GM12864 (cell line): ENCODE measurements at regions not wholly inside any gene's neighbourhood (a gene's known extent, or its start where the extent isn't known, plus 50 kb on each side); places are given as distances from the start of the nearest gene placed in this dataset.

ENCODE experiments used
- DNase-seq: peaks from one replicate; pipeline ENCODE4 v3.0.0-alpha.2; 2011; ENCODE audit warnings: low read depth
- H3K4me3 ChIP-seq: 2 replicates; pipeline ENCODE4 v1.5.1; 2011; ENCODE audit warnings: mild to moderate bottlenecking, low read depth, low read length, control low read depth
- TF ChIP-seq, protein P1 (sequence below): IDR thresholded peaks from 2 replicates; pipeline ENCODE4 v1.5.1; 2011; ENCODE audit warnings: low read depth, mild to moderate bottlenecking, moderate library complexity, low read length, control low read depth, inconsistent platforms; ENCODE audit errors: missing control alignments

DNA sequence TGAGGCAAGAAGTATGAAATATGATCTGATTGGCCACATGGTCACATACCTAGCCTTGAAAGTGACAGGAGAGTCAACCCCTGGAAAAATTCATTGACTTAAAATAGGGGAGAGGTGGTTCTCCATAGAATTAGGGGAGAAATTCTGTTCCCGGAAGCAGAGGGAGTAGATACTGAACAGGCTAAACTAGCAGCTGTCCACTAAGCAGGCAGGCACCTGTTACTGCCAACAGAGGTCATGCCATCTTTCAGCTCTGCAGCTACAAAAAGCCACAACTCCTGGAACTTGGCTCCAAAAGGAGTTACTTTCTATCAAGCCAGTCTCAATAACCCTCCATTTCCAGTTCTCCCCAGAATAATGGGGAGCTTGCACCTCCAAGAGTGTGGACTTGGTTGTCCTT, 352.5 kb downstream of the MAFB start:
- H3K4me3 ChIP-seq, result no peak overlapping the region
- DNase-seq, result no peak
- TF ChIP-seq, protein P1, sequence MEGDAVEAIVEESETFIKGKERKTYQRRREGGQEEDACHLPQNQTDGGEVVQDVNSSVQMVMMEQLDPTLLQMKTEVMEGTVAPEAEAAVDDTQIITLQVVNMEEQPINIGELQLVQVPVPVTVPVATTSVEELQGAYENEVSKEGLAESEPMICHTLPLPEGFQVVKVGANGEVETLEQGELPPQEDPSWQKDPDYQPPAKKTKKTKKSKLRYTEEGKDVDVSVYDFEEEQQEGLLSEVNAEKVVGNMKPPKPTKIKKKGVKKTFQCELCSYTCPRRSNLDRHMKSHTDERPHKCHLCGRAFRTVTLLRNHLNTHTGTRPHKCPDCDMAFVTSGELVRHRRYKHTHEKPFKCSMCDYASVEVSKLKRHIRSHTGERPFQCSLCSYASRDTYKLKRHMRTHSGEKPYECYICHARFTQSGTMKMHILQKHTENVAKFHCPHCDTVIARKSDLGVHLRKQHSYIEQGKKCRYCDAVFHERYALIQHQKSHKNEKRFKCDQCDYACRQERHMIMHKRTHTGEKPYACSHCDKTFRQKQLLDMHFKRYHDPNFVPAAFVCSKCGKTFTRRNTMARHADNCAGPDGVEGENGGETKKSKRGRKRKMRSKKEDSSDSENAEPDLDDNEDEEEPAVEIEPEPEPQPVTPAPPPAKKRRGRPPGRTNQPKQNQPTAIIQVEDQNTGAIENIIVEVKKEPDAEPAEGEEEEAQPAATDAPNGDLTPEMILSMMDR, result no peak

DNA sequence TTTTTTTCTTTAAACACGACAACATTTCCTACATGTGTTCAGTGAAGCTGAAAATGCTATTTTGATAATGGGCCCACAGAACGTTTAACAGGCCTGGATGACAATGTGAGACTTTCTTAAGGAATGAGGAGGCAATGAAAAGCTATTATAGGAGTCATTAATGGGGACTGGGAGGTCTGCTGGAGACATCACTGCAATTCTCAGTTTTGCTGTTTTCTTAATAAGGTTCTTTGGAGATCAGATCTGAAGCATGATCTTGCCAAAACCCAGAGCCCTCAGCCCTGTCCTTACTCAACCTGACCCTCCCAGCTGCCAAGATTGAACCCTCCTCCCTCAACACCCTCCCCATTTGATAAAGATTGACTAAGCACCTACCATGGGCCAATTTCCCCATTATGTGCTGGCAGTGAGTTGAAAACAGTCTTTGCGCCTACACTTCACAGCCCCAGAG, 353.1 kb downstream of the MAFB start:
- no peak for DNase-seq
- TF ChIP-seq, protein P1, result no peak
- no peak overlapping the region for H3K4me3 ChIP-seq

DNA sequence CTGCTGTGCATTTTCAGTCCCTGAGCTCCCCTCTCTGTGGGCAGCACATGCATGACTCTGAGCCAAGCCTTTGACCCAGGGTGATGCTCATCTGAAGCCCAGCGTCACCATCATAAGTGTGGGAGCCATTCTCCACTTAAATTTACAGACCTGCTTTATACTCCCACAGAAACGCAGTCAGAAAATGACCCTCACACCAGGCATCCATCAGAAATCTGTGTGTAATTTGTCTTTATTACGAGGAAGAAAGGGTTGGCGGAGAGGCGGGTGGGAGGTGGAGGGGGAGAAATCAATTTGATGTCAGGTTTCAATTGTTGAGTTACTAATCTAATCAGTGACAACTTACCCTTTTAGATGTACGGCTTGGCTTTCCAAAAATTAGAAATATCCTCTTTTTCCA, 353.6 kb downstream of the MAFB start:
- DNase-seq, result no peak
- TF ChIP-seq, protein P1, result no peak
- no peak overlapping the region for H3K4me3 ChIP-seq

DNA sequence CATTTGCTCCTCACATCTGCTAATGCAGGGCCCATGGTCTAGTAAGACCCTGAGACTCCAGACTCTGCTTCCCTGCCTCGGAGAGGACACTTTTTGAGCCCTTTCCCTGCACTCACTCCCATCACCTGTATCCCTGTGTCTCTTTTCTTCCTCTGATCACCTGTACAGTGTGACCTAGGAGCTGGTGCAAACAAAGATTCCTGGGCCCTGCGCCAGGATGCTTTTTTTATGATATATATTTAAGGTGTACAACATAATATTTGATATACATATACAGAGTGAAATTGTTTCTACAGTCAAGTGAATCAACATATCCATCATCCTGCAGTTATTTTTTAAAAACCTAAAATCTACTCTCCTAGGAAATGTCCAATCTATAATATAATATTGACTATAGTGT, 355.4 kb downstream of the MAFB start:
- DNase-seq, result no peak
- H3K4me3 ChIP-seq, result no peak overlapping the region
- TF ChIP-seq, protein P1, result no peak

DNA sequence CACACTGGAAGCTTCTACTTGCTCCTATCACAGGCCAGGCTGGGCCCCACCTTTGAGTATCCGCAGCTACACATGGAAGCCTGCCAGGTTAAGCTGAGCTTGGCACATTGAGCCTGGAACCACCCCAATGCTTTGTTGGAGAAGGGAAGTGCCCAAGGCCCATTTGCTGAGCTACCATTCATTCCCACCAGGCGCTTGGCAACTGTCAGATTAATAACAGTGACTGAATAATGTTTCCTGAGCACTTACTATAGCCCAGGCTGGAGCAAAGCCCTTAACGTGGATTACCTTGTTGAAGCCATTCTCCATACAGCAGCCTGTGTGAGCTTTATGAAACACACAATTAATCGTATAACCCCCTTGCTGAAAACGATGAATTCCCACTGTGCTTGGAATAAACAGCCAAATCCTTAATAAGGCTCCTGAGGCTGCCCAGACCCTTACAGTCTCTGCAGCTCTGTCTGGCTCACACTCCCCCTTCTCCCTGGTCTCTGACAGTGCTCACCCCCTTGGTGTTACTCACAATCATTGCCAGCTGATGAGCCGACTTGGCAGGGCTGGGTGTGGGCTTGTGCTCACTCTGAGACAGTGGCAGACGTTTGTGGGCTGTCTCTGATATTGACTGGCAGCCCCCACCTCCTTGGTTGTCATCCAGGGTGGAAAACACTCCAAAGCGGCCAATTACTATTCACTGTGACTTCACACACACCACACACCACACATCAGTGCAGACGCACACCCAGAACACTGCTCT, 357.1 kb downstream of the MAFB start:
- DNase-seq, result no peak
- TF ChIP-seq, protein P1, result no peak

DNA sequence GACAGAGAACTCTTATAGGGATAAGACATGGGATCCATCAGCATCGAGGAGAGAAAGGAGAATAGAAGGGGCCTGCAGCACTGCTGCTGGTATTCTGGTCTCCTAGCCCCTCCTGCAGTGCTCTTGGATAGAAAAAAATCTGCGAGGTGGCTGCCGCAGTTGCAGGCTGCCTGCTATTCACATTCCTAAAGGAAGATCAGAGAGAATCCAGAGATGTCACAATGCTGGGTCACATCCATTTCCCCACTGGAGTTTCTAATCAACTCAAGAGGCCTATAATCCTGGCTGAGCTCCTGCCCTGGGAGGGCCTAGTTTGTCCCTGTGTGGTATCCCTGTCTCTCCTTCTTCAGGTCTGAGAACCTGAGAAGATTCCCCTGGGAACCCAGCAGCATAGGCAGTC, 357.8 kb downstream of the MAFB start:
- TF ChIP-seq, protein P1, result no peak
- H3K4me3 ChIP-seq, result no peak overlapping the region
- no peak for DNase-seq

More for the DNA sequence above, 357.1 kb downstream of the MAFB start:
- no peak overlapping the region for H3K4me3 ChIP-seq

DNA sequence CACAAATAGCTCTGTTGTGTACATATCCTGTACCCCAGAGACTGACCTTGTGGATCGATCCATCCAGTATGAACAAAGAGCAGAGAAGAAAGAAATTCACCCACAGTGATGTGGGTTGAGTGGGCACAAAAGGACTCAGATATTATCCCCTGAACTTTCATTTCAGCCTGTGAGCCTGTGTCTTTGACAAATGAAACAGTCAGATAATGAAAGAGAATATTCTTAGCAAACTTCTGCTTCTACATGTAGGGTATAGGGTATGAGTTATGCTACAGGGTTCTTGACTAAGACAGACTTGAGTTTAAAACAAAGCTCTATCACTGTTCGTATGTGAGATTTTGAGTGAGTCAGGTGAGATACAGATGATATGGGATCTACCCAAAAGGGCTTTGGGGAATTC, 359.7 kb downstream of the MAFB start:
- H3K4me3 ChIP-seq, result no peak overlapping the region
- TF ChIP-seq, protein P1, result no peak
- no peak for DNase-seq
